CD4-positive, CD25-positive, alpha-beta regulatory T cell (primary cell): ENCODE measurements at regions not wholly inside any gene's neighbourhood (a gene's known extent, or its start where the extent isn't known, plus 50 kb on each side); places are given as distances from the start of the nearest gene placed in this dataset.
"Not testable (repeated sequence)": the region's sequence is repeated elsewhere in the genome, so short reads cannot be mapped to it uniquely, and the experiment has no call there.

Source experiments
- ATAC-seq, 2 donors: fragments of 150-1000 bp; cut with Tn5 transposase; one replicate each; pipeline ENCODE4 v1.10.0; 2021; ENCODE audit warnings: low read depth in 2 of 2, moderate number of reproducible peaks in 2 of 2, moderate library complexity in 1 of 2
- DNase-seq, 3 donors: peaks; one replicate each; pipeline versions ENCODE4 v3.0.0 to v3.0.0-alpha.2; 2012 to 2022; ENCODE audit warnings: mixed read lengths in 1 of 3
- H3K27ac ChIP-seq: one replicate; pipeline ENCODE4 v1.7.0; 2013; ENCODE audit warnings: mild to moderate bottlenecking, low read length; ENCODE audit not compliant: insufficient read depth, poor library complexity, severe bottlenecking
- H3K27me3 ChIP-seq: one replicate; pipeline ENCODE4 v1.7.0; 2013; ENCODE audit warnings: low read length; ENCODE audit not compliant: control insufficient read depth, insufficient read depth
- H3K36me3 ChIP-seq: one replicate; pipeline ENCODE4 v1.7.0; 2013; ENCODE audit warnings: mild to moderate bottlenecking, low read length, moderate library complexity; ENCODE audit not compliant: control insufficient read depth, insufficient read depth
- H3K4me1 ChIP-seq: 2 replicates; pipeline ENCODE4 v1.7.0; 2013; ENCODE audit warnings: mild to moderate bottlenecking, low read length; ENCODE audit not compliant: insufficient read depth, control insufficient read depth, poor library complexity, severe bottlenecking
- H3K4me3 ChIP-seq: one replicate; pipeline ENCODE4 v1.7.0; 2013; ENCODE audit warnings: low read depth, mild to moderate bottlenecking, low read length, moderate library complexity
- H3K9me3 ChIP-seq, 2 experiments: 1 replicate in 1 of 2; 2 replicates in 1 of 2; pipeline ENCODE4 v1.7.0; 2013; ENCODE audit warnings: low read length in 2 of 2, mild to moderate bottlenecking in 1 of 2, moderate library complexity in 1 of 2; ENCODE audit not compliant: control insufficient read depth in 2 of 2
- H3K27ac Mint-ChIP-seq, 3 donors: one replicate each; pipeline ENCODE4 v1.8.0; 2020 to 2022; ENCODE audit warnings: mild to moderate bottlenecking in 3 of 3, mixed read lengths in 3 of 3, moderate library complexity in 2 of 3
- H3K27me3 Mint-ChIP-seq: one replicate; pipeline ENCODE4 v1.8.0; 2022; ENCODE audit warnings: mild to moderate bottlenecking, mixed read lengths
- H3K36me3 Mint-ChIP-seq: one replicate; pipeline ENCODE4 v1.8.0; 2020; ENCODE audit warnings: mixed read lengths
- H3K4me1 Mint-ChIP-seq, 4 donors: one replicate each; pipeline ENCODE4 v1.8.0; 2020 to 2022; ENCODE audit warnings: mixed read lengths in 4 of 4, mild to moderate bottlenecking in 1 of 4
- H3K4me3 Mint-ChIP-seq, 4 donors: one replicate each; pipeline ENCODE4 v1.8.0; 2020 to 2022; ENCODE audit warnings: mild to moderate bottlenecking in 4 of 4, mixed read lengths in 4 of 4, moderate library complexity in 3 of 4
- H3K9me3 Mint-ChIP-seq, 7 donors: one replicate each; pipeline ENCODE4 v1.8.0; 2020 to 2022; ENCODE audit warnings: mixed read lengths in 7 of 7, mild to moderate bottlenecking in 3 of 7, moderate library complexity in 2 of 7

DNA sequence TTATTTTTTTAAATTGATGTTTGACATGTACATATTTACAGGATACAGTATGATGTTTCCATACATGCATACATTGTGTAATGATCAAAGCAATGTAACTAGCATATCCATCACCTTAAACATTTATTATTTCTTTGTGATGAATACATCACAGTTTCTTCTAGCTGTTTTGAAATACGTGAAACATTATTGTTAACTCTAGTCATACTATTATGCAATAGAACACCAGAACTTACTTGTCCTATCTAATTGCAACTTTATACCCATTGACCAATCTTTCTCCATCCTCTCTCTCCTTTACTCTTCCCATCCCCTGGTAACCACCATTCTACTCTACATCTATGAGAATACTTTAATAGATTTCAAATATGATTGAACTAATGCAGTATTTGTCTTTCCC is 1942.7 kb downstream of the PCDH9 start:
- Mint-ChIP-seq H3K36me3 (no peaks in the 10 kb centered on the region), H3K27ac (no peak overlapping the region), H3K4me3 (no peak overlapping the region), H3K4me1 (no peaks in the 10 kb centered on the region), H3K9me3 (peaks cover 0 to 23% (median 6%) of the 10 kb centered on the region in 7 donors), H3K27me3 (no peaks in the 10 kb centered on the region)
- Histone ChIP-seq H3K4me1 (no peaks in the 10 kb centered on the region), H3K9me3 (peaks cover 0 to 10% of the 10 kb centered on the region in 2 experiments), H3K27me3 (no peaks in the 10 kb centered on the region), H3K36me3 (no peaks in the 10 kb centered on the region), H3K4me3 (no peak overlapping the region), H3K27ac (no peak overlapping the region)
- ATAC-seq (no peak), DNase-seq (no peak)

- DNase-seq (no peak), ATAC-seq (no peak)
- Histone ChIP-seq H3K27ac (no peak overlapping the region), H3K4me1 (no peaks in the 10 kb centered on the region), H3K9me3 (peaks cover 0 to 11% of the 10 kb centered on the region in 2 experiments), H3K36me3 (no peaks in the 10 kb centered on the region), H3K27me3 (no peaks in the 10 kb centered on the region), H3K4me3 (no peak overlapping the region)
- H3K4me1 Mint-ChIP-seq, result no peaks in the 10 kb centered on the region
- H3K27ac Mint-ChIP-seq, result no peak overlapping the region
- no peaks in the 10 kb centered on the region for H3K36me3 Mint-ChIP-seq
- no peaks in the 10 kb centered on the region for H3K27me3 Mint-ChIP-seq
- H3K9me3 Mint-ChIP-seq, result peaks cover 0 to 22% (median 4%) of the 10 kb centered on the region in 7 donors
- H3K4me3 Mint-ChIP-seq, result peak overlapping the region in 1 of 4 donors; percentile 27
Observed at GRCh38 chr13:65275838-65276630, 1954.1 kb downstream of the PCDH9 start.

- Histone ChIP-seq H3K9me3 (peaks cover 0 to 8% of the 10 kb centered on the region in 2 experiments), H3K27me3 (no peaks in the 10 kb centered on the region), H3K4me3 (no peak overlapping the region), H3K36me3 (no peaks in the 10 kb centered on the region), H3K27ac (no peak overlapping the region), H3K4me1 (no peaks in the 10 kb centered on the region)
- Mint-ChIP-seq H3K9me3 (peaks cover 0 to 20% (median 4%) of the 10 kb centered on the region in 7 donors), H3K27me3 (no peaks in the 10 kb centered on the region), H3K36me3 (no peaks in the 10 kb centered on the region), H3K27ac (no peak overlapping the region), H3K4me1 (no peaks in the 10 kb centered on the region), H3K4me3 (no peak overlapping the region)
- ATAC-seq (no peak), DNase-seq (no peak)
Observed at GRCh38 chr13:65275108-65275507, 1955.0 kb downstream of the PCDH9 start.

GRCh38 chr13:65273811-65274420 is 1956.2 kb downstream of the PCDH9 start:
- H3K36me3 Mint-ChIP-seq, result not testable (repeated sequence)

DNA sequence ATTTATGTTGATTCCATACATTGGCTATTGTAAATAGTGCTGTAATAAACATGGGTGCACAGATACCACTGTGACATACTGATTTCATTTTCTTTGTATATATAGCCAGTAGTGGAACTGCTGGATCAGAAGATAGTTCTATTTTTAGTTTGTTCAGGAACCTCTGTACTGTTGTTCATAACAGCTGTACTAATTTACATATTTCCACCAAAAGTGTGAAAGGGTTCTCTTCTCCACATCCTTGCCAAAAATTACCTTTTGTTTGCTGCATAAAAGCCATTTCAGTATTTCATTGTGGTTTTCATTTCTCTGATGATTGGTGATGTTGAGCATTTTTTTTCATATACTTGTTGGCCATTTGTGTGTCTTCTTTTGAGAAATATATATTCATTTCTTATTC is 1962.1 kb downstream of the PCDH9 start:
- Histone ChIP-seq H3K36me3 (no peaks in the 10 kb centered on the region), H3K4me1 (no peaks in the 10 kb centered on the region), H3K4me3 (no peak overlapping the region), H3K27ac (no peak overlapping the region), H3K9me3 (no peaks in the 10 kb centered on the region), H3K27me3 (no peaks in the 10 kb centered on the region)
- ATAC-seq, result no peak
- H3K9me3 Mint-ChIP-seq, result peaks cover 0 to 18% (median 7%) of the 10 kb centered on the region in 7 donors
- no peak overlapping the region for H3K4me3 Mint-ChIP-seq
- H3K36me3 Mint-ChIP-seq, result no peaks in the 10 kb centered on the region
- DNase-seq, result no peak
- no peaks in the 10 kb centered on the region for H3K4me1 Mint-ChIP-seq
- H3K27me3 Mint-ChIP-seq, result no peaks in the 10 kb centered on the region
- no peak overlapping the region for H3K27ac Mint-ChIP-seq

More at GRCh38 chr13:65273811-65274420, 1956.2 kb downstream of the PCDH9 start:
- not testable (repeated sequence) for H3K4me3 Mint-ChIP-seq, H3K27me3 Mint-ChIP-seq, H3K9me3 ChIP-seq, H3K4me1 Mint-ChIP-seq, H3K36me3 ChIP-seq, H3K27ac Mint-ChIP-seq, H3K27me3 ChIP-seq, H3K4me1 ChIP-seq, ATAC-seq, H3K27ac ChIP-seq, DNase-seq, H3K4me3 ChIP-seq
- H3K9me3 Mint-ChIP-seq, result peaks cover 0 to 20% (median 4%) of the 10 kb centered on the region in 7 donors

DNA sequence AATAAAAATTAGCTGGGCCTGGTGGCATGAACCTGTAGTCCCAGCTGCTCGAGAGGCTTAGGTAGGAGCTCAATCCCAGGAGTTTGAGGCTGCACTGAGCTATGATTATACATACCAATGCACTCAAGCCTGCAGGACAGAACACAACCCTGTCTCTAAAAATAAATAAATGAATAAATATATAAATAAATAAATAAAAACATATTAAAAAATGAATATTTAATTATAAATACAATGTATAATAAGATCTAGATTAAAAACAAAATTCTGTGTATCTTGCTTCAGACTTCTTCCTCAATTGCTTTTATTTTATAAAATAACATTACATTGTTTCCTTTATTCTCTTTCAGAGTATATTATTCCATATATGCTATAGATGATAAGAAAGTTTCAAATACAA is 1964.1 kb downstream of the PCDH9 start:
- Mint-ChIP-seq H3K4me1 (no peaks in the 10 kb centered on the region), H3K36me3 (no peaks in the 10 kb centered on the region), H3K27ac (no peak overlapping the region), H3K27me3 (no peaks in the 10 kb centered on the region), H3K9me3 (peaks cover 0 to 12% (median 3%) of the 10 kb centered on the region in 7 donors), H3K4me3 (no peak overlapping the region)
- no peaks in the 10 kb centered on the region for H3K9me3 ChIP-seq
- H3K4me1 ChIP-seq, result no peaks in the 10 kb centered on the region
- no peak overlapping the region for H3K27ac ChIP-seq
- H3K36me3 ChIP-seq, result no peaks in the 10 kb centered on the region
- H3K4me3 ChIP-seq, result no peak overlapping the region
- ATAC-seq, result no peak
- no peaks in the 10 kb centered on the region for H3K27me3 ChIP-seq
- no peak for DNase-seq

DNA sequence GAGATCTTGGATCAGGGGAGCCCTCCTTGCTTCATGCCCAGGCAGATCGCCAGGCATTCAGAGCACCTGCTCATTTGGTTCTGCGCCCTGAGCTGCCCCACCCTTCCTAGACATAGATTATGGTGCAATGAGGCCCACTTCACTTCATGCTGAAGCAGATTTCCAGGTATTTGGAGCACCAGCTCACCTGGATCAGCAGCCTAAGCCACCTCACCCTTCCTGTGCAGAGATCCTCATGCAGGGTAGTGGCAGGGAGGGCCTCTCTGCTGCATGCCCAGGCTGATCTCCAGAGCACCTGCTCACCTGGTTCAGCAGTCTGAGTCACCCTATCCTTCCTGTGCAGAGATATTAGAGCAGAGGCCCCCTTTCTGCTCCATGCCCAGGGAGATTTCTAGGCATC is 1966.1 kb downstream of the PCDH9 start:
- Mint-ChIP-seq H3K4me1 (no peaks in the 10 kb centered on the region), H3K36me3 (no peaks in the 10 kb centered on the region), H3K9me3 (peaks cover 0 to 12% (median 3%) of the 10 kb centered on the region in 7 donors), H3K4me3 (no peak overlapping the region), H3K27me3 (no peaks in the 10 kb centered on the region), H3K27ac (no peak overlapping the region)
- no peaks in the 10 kb centered on the region for H3K27me3 ChIP-seq
- no peaks in the 10 kb centered on the region for H3K9me3 ChIP-seq
- no peaks in the 10 kb centered on the region for H3K36me3 ChIP-seq
- no peaks in the 10 kb centered on the region for H3K4me1 ChIP-seq
- no peak overlapping the region for H3K4me3 ChIP-seq
- no peak for DNase-seq
- no peak for ATAC-seq
- no peak overlapping the region for H3K27ac ChIP-seq
